Type B pancreatic cell (in vitro differentiated cells): ENCODE measurements at regions not wholly inside any gene's neighbourhood (a gene's known extent, or its start where the extent isn't known, plus 50 kb on each side); places are given as distances from the start of the nearest gene placed in this dataset.

Source experiments
- DNase-seq: peaks from one replicate; pipeline ENCODE4 v3.0.0; 2021; ENCODE audit warnings: mixed read lengths; ENCODE audit not compliant: unreplicated experiment; ENCODE audit errors: extremely low spot score
- H3K27ac Mint-ChIP-seq: 2 replicates; pipeline ENCODE4 v1.8.0; 2021; ENCODE audit warnings: mild to moderate bottlenecking, mixed read lengths
- H3K27me3 Mint-ChIP-seq: 2 replicates; pipeline ENCODE4 v1.8.0; 2021; ENCODE audit warnings: mixed read lengths
- H3K36me3 Mint-ChIP-seq: 2 replicates; pipeline ENCODE4 v1.8.0; 2021; ENCODE audit warnings: mixed read lengths
- H3K4me1 Mint-ChIP-seq: one replicate; pipeline ENCODE4 v1.8.0; 2021; ENCODE audit warnings: mixed read lengths; ENCODE audit not compliant: unreplicated experiment
- H3K4me3 Mint-ChIP-seq: 2 replicates; pipeline ENCODE4 v1.8.0; 2021; ENCODE audit warnings: mild to moderate bottlenecking, mixed read lengths
- H3K9me3 Mint-ChIP-seq: 2 replicates; pipeline ENCODE4 v1.8.0; 2021; ENCODE audit warnings: mixed read lengths
- CTCF ChIP-seq: fragments of 200-600 bp; sonication (generic); conservative IDR thresholded peaks from 2 replicates; pipeline ENCODE4 v1.5.0; 2021; ENCODE audit warnings: antibody characterized with exemption, mild to moderate bottlenecking

DNA sequence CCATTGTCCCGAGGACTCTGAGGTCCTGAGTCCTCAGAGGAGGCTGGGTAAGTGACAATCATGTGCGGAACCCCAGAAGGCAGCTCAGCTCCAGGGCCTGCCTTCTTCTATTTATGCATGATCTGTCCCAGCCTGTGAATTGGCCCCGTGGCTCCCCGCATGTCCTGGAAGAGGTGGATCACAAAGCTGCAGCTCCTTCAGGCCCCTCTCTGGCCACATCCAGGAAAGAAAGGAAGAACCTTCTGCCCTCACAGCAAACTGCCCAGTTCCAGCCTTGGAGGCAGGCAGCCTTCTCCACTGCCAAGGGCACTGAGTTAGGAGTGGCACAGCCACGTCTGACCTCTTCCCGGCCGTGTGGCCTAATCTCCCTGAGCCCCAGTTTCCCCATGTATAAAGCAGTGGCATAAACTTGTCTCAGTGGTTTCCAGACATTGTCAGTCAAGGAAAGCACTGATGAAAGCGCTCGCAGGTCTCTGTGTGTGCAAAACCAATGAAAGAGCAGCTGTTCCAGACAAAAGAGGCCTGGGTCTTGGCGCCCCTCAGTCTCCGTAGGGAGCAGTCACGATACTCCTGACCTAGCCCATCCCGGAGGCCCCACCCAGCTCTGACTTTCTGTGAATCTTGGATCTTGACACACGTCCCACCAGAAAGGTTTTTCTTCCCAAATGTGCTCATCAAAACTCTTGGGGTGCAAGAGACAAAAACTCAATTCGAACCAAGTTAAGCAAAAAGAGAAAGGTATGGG lies 497.3 kb downstream of the SHQ1 start:
- peaks cover 40% of the 10 kb centered on the region for H3K4me1 Mint-ChIP-seq
- peaks cover 6% of the 10 kb centered on the region for H3K9me3 Mint-ChIP-seq
- no peak overlapping the region for H3K4me3 Mint-ChIP-seq
- no peak for DNase-seq
- no peak for TF ChIP-seq CTCF
- H3K27ac Mint-ChIP-seq: no peak overlapping the region
- no peaks in the 10 kb centered on the region for H3K27me3 Mint-ChIP-seq
- no peaks in the 10 kb centered on the region for H3K36me3 Mint-ChIP-seq

DNA sequence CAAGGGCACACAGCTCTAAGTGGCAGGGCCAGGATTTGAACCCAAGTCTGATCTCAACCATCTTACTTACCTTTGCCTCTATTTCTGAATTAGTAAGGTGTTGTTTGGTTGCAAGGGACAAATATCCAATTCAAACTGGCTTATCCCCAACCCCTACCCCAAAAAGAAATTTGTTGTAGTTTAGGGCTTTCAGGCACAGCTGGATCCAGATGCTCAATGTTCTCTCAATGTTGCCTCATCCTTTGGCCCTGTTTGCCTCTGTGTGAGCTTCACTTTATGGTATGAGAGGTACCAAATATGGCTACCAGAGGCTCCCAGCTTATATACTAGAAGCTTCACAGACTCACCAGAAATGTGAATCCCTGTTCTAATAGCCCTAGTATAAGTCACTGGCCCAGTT lies 499.9 kb downstream of the SHQ1 start:
- Mint-ChIP-seq H3K4me3 (no peak overlapping the region), H3K27me3 (no peaks in the 10 kb centered on the region), H3K4me1 (peaks cover 42% of the 10 kb centered on the region), H3K36me3 (no peaks in the 10 kb centered on the region), H3K9me3 (peaks cover 6% of the 10 kb centered on the region), H3K27ac (no peak overlapping the region)
- TF ChIP-seq CTCF: no peak
- no peak for DNase-seq

DNA sequence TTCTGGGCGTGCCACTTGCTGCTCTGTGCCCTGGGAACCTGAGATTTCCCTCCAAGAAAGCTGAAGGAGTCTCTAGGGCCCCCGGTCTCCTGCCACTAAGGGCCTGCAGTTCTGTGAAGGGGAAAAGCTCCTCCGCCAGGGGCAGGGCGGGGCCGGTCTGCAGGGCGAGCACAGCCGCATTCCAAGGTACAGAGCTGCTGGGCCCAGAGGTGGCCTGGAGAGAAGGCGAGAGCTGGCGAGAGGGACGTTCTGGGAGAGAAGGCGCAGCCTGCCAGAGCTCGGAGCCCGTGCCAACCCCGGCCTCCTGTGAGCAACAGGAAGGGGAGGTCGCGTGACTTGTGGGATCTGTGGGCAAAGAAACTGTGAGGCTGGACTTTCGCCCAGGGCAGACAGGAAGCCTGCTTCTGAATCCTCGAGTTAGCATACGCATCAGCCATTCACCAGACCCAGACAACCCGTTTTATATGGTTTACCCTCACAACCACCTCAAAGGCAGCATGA lies 500.4 kb downstream of the SHQ1 start:
- peak overlapping the region; percentile 15 for H3K4me3 Mint-ChIP-seq

DNA sequence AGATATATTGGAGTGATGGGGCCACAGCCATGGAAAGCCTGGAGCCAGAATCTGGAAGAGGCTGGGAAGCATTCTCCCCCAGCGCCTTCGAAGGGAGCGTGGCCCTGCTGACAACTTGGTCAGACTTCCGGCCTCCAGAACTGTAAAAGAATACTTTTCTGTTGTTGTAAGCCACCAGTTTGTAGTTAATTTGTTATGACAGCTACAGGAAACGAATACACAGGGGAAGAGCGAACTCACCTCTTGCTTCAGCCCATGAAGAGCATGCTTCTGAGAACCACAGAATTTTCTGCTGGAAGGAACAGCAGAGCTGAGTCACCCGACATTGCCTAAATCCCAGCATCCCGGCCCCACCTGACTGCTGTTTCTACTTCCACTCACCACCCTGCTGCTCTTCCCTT lies 501.7 kb downstream of the SHQ1 start:
- Mint-ChIP-seq H3K4me3 (peak overlapping the region; percentile 25), H3K9me3 (peaks cover 6% of the 10 kb centered on the region), H3K27me3 (no peaks in the 10 kb centered on the region), H3K4me1 (peaks cover 30% of the 10 kb centered on the region), H3K36me3 (no peaks in the 10 kb centered on the region), H3K27ac (peak overlapping the region; percentile 66)
- no peak for TF ChIP-seq CTCF
- DNase-seq: no peak

More for the DNA sequence above, 500.4 kb downstream of the SHQ1 start:
- Mint-ChIP-seq H3K4me1 (peaks cover 38% of the 10 kb centered on the region), H3K27ac (peak overlapping the region; percentile 35), H3K27me3 (no peaks in the 10 kb centered on the region), H3K9me3 (peaks cover 6% of the 10 kb centered on the region), H3K36me3 (no peaks in the 10 kb centered on the region)
- no peak for DNase-seq
- TF ChIP-seq CTCF: no peak

DNA sequence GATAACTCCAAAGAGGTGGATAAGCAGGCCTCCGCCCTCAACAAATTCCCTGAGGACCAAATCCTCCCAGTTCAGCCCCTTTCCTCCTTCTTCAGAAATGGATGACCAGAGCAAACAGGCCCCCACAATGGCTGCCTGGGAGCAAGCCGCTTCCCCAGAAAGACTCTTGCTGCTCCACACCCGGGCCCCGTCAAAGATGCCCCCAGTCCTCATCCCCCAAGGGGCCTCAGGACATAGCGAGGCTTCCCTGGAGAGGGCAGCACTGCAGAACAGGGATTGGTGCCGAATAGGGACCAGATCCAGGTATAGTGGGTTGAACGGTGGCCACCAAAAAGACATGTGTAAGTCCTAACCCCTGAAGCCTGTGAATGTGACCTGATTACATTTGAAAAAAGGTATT lies 502.3 kb downstream of the SHQ1 start:
- no peak for DNase-seq
- H3K9me3 Mint-ChIP-seq: peaks cover 6% of the 10 kb centered on the region
- H3K4me1 Mint-ChIP-seq: peaks cover 32% of the 10 kb centered on the region
- H3K27me3 Mint-ChIP-seq: no peaks in the 10 kb centered on the region
- H3K4me3 Mint-ChIP-seq: no peak overlapping the region
- no peaks in the 10 kb centered on the region for H3K36me3 Mint-ChIP-seq
- TF ChIP-seq CTCF: no peak
- H3K27ac Mint-ChIP-seq: no peak overlapping the region
